ENCODE measurements at regions not wholly inside any gene's neighbourhood (a gene's known extent, or its start where the extent isn't known, plus 50 kb on each side); places are given as distances from the start of the nearest gene placed in this dataset.

GRCh38 chr17:55632893-55633292 is 89.8 kb downstream of the TMEM100 start:
- no peak for DNase-seq

GRCh38 chr17:55632236-55632635 is 90.4 kb downstream of the TMEM100 start:
- DNase-seq, result no peak

GRCh38 chr17:55629995-55630394 is 92.7 kb downstream of the TMEM100 start:
- no peak for DNase-seq

- DNase-seq, result no peak
These were observed 97.1 kb downstream of the TMEM100 start for GRCh38 chr17:55625521-55625920.

- DNase-seq, result no peak
These were observed 97.8 kb downstream of the TMEM100 start for GRCh38 chr17:55624772-55625433.

- no peak for DNase-seq
These were observed 100.1 kb downstream of the TMEM100 start for GRCh38 chr17:55622547-55622946.

- DNase-seq, result no peak
These were observed 101.7 kb downstream of the TMEM100 start for GRCh38 chr17:55620945-55621344.

GRCh38 chr17:55620023-55620422 is 102.6 kb downstream of the TMEM100 start:
- DNase-seq, result no peak

- no peak for DNase-seq
These were observed 105.2 kb downstream of the TMEM100 start for GRCh38 chr17:55617441-55617840.

- no peak for DNase-seq
These were observed 102.8 kb upstream of the SMIM36 start for GRCh38 chr17:55614061-55614460.

- DNase-seq, result no peak
These were observed 101.5 kb upstream of the SMIM36 start for GRCh38 chr17:55612691-55613141.

GRCh38 chr17:55607731-55608341 is 96.6 kb upstream of the SMIM36 start:
- no peak for DNase-seq

GRCh38 chr17:55606488-55606815 is 95.2 kb upstream of the SMIM36 start:
- DNase-seq, result no peak

- DNase-seq, result no peak
These were observed 94.6 kb upstream of the SMIM36 start for GRCh38 chr17:55605705-55606487.

- no peak for DNase-seq
These were observed 90.7 kb upstream of the SMIM36 start for GRCh38 chr17:55601874-55602364.

- DNase-seq, result no peak
These were observed 87.2 kb upstream of the SMIM36 start for GRCh38 chr17:55598495-55598894.

- no peak for DNase-seq
These were observed 77.4 kb upstream of the SMIM36 start for GRCh38 chr17:55588446-55589242.

GRCh38 chr17:55587608-55588139 is 76.4 kb upstream of the SMIM36 start:
- DNase-seq, result no peak

GRCh38 chr17:55585629-55586028 is 74.4 kb upstream of the SMIM36 start:
- no peak for DNase-seq

- no peak for DNase-seq
These were observed 73.6 kb upstream of the SMIM36 start for GRCh38 chr17:55584861-55585260.

- DNase-seq, result no peak
These were observed 72.9 kb upstream of the SMIM36 start for GRCh38 chr17:55584055-55584685.

- DNase-seq, result no peak
These were observed 71.6 kb upstream of the SMIM36 start for GRCh38 chr17:55582897-55583296.

All from stimulated activated CD4-positive, alpha-beta T cell treated with anti-CD3 and anti-CD28 coated beads, Interleukin-4, amount 100 ng/mL, for 1 hour (primary cell).